GM19467 (cell line): ENCODE measurements at regions not wholly inside any gene's neighbourhood (a gene's known extent, or its start where the extent isn't known, plus 50 kb on each side); places are given as distances from the start of the nearest gene placed in this dataset.

Experiments used
- ATAC-seq: cut with Tn5 transposase; IDR thresholded peaks from one replicate; pipeline ENCODE4 v1.9.1; 2021; ENCODE audit warnings: mild to moderate bottlenecking, moderate library complexity; ENCODE audit not compliant: unreplicated experiment

- ATAC-seq, result no peak
These were observed 506.0 kb upstream of the JARID2 start for GRCh38 chr6:14739827-14740226.

GRCh38 chr6:14742171-14742570 lies 503.7 kb upstream of the JARID2 start:
- no peak for ATAC-seq

DNA sequence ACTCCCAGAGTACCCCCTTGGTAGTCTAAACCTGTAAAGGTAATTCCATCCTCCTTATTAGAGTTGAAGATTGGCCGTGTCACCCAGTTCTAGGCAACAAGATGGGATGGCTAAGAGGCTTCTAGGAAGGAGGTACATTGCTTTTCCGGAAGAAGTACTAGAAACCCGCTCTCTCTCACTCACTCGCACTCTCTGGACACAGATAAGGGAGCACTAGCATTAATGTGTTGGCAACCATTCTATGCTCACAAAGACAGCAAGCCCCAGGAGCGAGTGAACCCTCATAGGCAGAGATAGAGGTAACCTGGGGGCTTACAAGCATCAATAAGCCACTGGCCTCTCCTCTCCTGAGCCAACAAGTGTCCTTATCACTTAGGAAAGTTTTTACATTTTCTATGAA lies 503.2 kb upstream of the JARID2 start:
- no peak for ATAC-seq

- ATAC-seq, result no peak
These were observed 502.8 kb upstream of the JARID2 start for GRCh38 chr6:14743144-14743473.

DNA sequence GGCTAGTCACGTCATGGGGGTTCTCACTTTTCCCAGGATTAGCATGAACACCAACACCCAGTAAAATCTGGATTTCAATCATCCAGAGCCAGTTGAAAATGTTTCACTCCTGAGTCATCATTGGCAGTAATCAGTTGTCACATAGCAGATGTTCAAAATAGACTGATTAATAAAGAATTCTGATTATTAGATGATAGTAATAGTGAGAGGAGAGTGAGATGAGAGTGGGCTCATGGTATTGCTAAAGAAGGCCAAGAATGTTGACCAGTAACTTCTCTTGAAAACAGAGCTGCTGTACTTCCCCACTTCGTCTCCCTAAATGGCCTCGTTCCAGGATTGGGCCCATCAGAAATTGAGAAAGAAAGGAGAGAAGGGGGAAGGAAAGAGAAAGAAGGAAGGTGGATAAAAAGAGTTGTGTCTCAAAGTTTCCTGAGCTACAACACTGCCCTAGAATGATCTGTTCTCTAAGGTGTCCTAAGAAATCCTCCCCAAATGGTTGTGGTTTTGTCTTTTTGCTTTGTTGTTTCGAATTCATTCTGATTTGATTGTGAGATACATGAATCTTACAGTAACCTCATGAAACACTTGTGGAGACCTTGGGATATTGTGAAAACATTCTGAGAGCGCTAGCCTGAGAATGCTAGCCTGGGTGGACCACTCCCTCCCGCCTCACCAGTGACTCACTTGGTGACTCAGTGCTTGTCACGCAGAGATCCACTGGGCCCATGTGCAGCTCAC lies 502.2 kb upstream of the JARID2 start:
- ATAC-seq, result no peak

DNA sequence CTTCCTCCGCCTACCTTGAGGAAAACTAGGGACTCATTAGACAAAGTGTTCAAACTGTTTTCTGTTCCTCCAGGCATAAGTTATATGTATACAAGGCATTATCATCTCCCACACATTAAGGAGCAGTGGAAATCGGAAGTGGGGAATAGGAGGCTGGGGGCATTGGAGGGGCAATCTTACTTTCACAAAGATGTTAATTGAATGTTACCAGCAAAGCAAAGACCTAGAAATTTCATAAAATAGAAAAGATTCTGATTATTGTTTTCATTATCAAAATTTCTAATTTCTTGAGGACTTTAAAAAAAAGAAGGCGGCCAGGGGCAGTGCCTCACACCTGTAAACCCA lies 501.7 kb upstream of the JARID2 start:
- ATAC-seq, result no peak

DNA sequence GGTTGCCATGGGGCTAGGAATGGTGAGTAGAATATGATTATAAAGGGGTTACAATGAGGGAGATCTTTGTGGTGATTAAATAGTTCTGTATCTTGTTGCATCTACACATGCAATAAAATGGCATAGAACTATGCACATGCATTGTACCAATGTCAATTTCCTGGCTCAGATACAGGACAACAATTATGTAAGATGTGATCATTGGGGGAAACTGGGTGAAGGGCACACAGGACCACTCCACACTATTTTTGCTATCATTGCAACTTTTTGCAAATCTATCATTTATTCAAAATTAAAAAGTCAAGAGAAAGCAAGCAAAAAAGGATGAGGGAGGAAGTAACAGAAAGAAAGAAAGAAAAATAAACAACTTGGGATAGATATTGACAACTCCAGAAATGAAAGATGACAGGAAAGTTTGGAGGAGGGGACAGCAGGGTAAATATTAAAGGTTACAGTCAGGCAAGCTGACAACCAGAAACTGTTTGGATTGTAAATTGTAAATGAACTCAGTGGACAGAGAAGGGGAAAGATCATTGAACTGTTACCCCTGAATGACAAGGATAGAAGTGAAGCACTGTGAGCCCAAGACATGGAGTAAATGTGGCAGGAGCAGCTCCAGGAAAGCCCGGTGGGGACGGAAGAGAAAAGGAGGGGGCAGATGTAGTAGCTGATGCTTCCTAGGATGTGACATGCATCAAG lies 499.6 kb upstream of the JARID2 start:
- no peak for ATAC-seq

GRCh38 chr6:14747881-14748520 lies 497.9 kb upstream of the JARID2 start:
- no peak for ATAC-seq

DNA sequence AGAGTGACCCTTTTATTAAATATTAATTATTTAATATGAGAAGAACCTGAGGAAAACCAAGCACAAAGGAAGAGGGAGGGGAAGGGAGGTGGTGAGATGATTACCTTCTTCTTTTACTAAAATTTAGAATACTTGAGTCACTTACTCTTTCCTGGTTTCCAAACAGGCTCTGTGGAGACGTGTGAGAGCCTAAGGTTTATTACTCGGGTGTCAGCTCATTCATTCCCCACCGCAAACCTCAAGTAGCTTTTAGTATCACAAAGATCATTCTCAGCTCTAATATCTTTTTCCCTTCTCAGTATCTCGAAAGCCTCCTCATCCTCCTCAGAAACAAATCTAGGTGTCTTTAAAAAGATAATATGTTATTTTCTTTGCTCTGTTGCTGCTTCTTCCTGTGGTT lies 497.2 kb upstream of the JARID2 start:
- no peak for ATAC-seq

DNA sequence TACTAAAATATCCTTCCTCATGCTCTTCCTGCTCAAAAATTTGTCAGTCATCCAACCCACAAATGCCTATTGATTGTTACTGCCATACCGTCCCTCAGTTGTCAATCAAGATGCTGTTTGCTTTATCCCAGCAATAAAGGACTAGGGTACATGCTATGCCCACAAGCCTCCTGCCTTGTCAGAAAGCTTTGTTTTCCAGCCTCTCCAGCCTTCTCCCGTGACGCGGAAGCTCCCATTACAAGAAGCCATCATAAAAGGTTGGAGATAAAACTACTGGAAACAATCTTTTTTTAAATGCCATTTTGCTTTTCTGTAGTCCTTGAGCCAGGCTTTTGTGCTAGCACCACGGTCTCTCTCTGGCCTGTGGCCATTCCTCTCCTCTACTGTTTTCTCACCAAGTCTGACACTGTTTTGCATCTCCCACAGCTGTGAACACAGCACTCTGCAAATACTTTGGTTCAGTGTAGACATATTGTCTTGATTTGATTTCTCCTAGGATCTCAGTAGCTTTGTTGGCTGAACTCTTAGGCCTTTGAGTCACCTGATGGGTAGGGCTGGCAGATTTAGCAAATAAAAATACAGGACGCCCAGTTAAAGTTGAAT lies 495.7 kb upstream of the JARID2 start:
- ATAC-seq, result no peak

GRCh38 chr6:14751645-14752175 lies 494.2 kb upstream of the JARID2 start:
- no peak for ATAC-seq

- ATAC-seq, result no peak
These were observed 490.9 kb upstream of the JARID2 start for GRCh38 chr6:14754751-14755513.

- no peak for ATAC-seq
These were observed 489.5 kb upstream of the JARID2 start for GRCh38 chr6:14756340-14756739.

DNA sequence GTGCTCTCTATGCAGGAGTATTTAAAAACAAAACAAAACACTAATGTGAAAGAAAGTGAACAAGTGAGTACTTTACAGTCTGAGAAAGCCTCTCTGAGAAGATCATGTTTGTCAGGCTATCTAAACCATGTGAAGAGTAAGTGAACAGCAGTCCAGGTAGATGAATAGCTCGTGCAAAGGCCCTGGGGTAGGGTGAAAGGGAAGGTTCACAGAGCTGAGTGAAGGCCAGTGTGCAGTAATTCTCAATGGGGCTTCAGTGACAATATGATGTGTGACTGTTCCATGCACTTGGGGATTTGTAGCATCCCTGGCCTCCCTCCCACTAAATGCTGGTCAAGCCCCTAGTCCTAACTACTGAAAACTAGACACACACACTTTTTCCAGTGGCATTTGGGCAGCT lies 488.9 kb upstream of the JARID2 start:
- ATAC-seq, result no peak

- no peak for ATAC-seq
These were observed 488.5 kb upstream of the JARID2 start for GRCh38 chr6:14757418-14757817.

GRCh38 chr6:14758421-14759081 lies 487.3 kb upstream of the JARID2 start:
- ATAC-seq, result no peak

- ATAC-seq, result no peak
These were observed 485.7 kb upstream of the JARID2 start for GRCh38 chr6:14759976-14760672.

DNA sequence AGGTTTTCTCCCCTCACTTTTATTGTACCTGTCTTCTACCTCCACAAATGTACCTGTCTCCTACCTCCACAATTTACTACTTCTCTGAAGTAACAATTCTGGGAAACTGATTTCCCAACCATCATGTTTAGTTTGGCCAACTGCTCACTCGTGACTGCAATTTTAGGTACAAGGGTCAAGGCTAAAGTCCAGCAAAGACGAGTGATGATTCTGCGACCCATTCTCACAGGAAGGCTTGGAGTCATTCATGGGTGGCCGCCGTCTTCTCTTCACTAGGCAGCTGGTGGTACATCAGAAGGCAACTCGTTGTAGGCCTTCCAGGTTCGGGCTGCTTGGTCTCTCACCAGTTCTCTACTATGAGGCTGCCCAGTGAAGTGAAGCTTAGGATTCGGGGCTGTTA lies 483.8 kb upstream of the JARID2 start:
- ATAC-seq, result no peak

- ATAC-seq, result no peak
These were observed 482.7 kb upstream of the JARID2 start for GRCh38 chr6:14763139-14763538.

- no peak for ATAC-seq
These were observed 482.3 kb upstream of the JARID2 start for GRCh38 chr6:14763616-14764015.
